Suprapubic skin (tissue), 4 donors: ENCODE measurements at regions not wholly inside any gene's neighbourhood (a gene's known extent, or its start where the extent isn't known, plus 50 kb on each side); places are given as distances from the start of the nearest gene placed in this dataset.

ENCODE experiments used
- CTCF ChIP-seq, 2 donors: fragments of 200-600 bp in 1 of 2; fragments of 450-650 bp in 1 of 2; sonication (generic) in 1 of 2; IDR thresholded peaks; one replicate each; pipeline ENCODE4 v1.5.1; 2016 to 2019; ENCODE audit warnings: antibody characterized with exemption in 2 of 2, mild to moderate bottlenecking in 1 of 2, moderate library complexity in 1 of 2
- EP300 ChIP-seq: sonication (generic); formaldehyde crosslinking; IDR thresholded peaks from one replicate; pipeline ENCODE4 v1.6.1; 2017; ENCODE audit warnings: antibody characterized with exemption
- POLR2A ChIP-seq, 2 donors: fragments of 450-650 bp; IDR thresholded peaks; one replicate each; pipeline ENCODE4 v1.6.1; 2017; ENCODE audit warnings: antibody characterized with exemption in 2 of 2, mild to moderate bottlenecking in 2 of 2, moderate library complexity in 2 of 2
- POLR2AphosphoS5 ChIP-seq, 3 donors: sonication (generic); formaldehyde crosslinking; IDR thresholded peaks; one replicate each; pipeline ENCODE4 v1.6.1; 2017; ENCODE audit warnings: antibody characterized with exemption in 3 of 3

DNA sequence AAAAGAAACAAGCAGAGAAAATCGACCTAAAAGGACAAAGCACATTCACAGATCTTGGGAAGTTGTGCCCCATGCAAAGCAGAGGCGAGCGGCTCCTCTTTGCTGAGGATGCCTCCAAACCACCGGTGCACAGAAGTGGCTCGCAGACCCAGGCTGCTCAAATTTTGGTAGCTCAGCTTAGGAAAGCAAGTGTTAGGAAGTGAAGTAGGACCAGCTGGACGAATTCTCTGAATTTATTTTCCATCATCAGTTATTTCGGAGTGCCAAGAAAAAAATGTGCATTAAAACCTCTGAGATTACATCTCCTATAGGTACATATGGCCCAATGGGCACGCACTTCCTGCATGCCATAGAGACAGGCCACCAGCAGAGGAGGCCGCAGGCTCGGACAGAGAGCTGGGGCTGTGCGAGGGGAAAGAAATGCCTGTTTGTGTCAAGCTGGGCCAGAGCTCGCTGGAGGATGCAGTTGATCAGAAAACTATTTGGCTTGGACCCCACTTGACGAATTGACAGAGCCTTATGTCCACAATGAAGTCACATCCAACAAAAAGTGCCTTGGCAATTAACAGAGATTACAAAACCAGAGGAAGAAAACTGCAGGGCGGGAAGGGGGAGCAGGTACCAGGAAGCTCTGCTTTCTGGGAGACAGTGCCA is 122.3 kb upstream of the LYZL2 start:
- TF ChIP-seq POLR2A (IDR thresholded peaks at IDR 0.05): no peak
- TF ChIP-seq CTCF (IDR thresholded peaks at IDR 0.05): peak; percentile 19 to 33
- no peak for TF ChIP-seq EP300
- peak in 1 of 3 donors; percentile 61 for TF ChIP-seq POLR2AphosphoS5 (IDR thresholded peaks at IDR 0.05)
